Esophagus (tissue), 2 donors: ENCODE measurements at regions not wholly inside any gene's neighbourhood (a gene's known extent, or its start where the extent isn't known, plus 50 kb on each side); places are given as distances from the start of the nearest gene placed in this dataset.

Source experiments
- H3K27ac ChIP-seq, 2 donors: one replicate each; pipeline ENCODE4 v1.5.1; 2013; ENCODE audit warnings: low read depth in 2 of 2, mild to moderate bottlenecking in 2 of 2, inconsistent platforms in 1 of 2, low read length in 1 of 2, moderate library complexity in 1 of 2
- H3K27me3 ChIP-seq, 2 donors: one replicate each; pipeline ENCODE4 v1.6.1; 2013; ENCODE audit warnings: low read length in 2 of 2, control low read depth in 1 of 2, mild to moderate bottlenecking in 1 of 2; ENCODE audit not compliant: insufficient read depth in 2 of 2, control insufficient read depth in 1 of 2
- H3K36me3 ChIP-seq, 2 donors: one replicate each; pipeline ENCODE4 v1.6.1; 2013; ENCODE audit warnings: low read length in 1 of 2; ENCODE audit not compliant: control insufficient read depth in 2 of 2, insufficient read depth in 2 of 2
- H3K4me1 ChIP-seq, 2 donors: one replicate each; pipeline ENCODE4 v1.6.1; 2013; ENCODE audit warnings: low read length in 1 of 2; ENCODE audit not compliant: control insufficient read depth in 2 of 2, insufficient read depth in 2 of 2
- H3K4me3 ChIP-seq, 2 donors: one replicate each; pipeline ENCODE4 v1.5.1; 2013; ENCODE audit warnings: low read length in 2 of 2, mild to moderate bottlenecking in 2 of 2, low read depth in 1 of 2, moderate library complexity in 1 of 2
- H3K9me3 ChIP-seq, 2 donors: one replicate each; pipeline ENCODE4 v1.6.1; 2013; ENCODE audit warnings: mild to moderate bottlenecking in 2 of 2, low read depth in 1 of 2, low read length in 1 of 2, moderate library complexity in 1 of 2; ENCODE audit not compliant: control insufficient read depth in 2 of 2, insufficient read depth in 1 of 2
- WGBS, 2 donors: extraction: QIAGEN DNeasy Blood & Tissue Kit; methylation state at CpG; one replicate each; pipeline ENCODE4 v1.1.7; 2013; 5-methylcytosine and 5-hydroxymethylcytosine counted together
- donor health status: healthy with polysubstance abuse.
- donor health status: Bipolar disorder and iron deficiency.

GRCh38 chr15:89391685-89392257 lies 57.1 kb upstream of the POLG start:
- H3K4me3 ChIP-seq, result no peak overlapping the region
- no peaks in the 10 kb centered on the region for H3K36me3 ChIP-seq
- no peaks in the 10 kb centered on the region for H3K27me3 ChIP-seq
- no peak overlapping the region for H3K27ac ChIP-seq
- no peaks in the 10 kb centered on the region for H3K4me1 ChIP-seq
- H3K9me3 ChIP-seq, result no peaks in the 10 kb centered on the region
- WGBS, 2 donors, result 66 to 69% methylated on average over 12 of the region's 12 CpGs

GRCh38 chr15:89389841-89390603 lies 55.4 kb upstream of the POLG start:
- 72 to 79% methylated on average over 19 of the region's 19 CpGs for WGBS, 2 donors
- Histone ChIP-seq H3K27me3 (no peaks in the 10 kb centered on the region), H3K4me3 (no peak overlapping the region), H3K4me1 (no peaks in the 10 kb centered on the region), H3K9me3 (no peaks in the 10 kb centered on the region), H3K36me3 (no peaks in the 10 kb centered on the region), H3K27ac (no peak overlapping the region)

- H3K4me1 ChIP-seq, result peaks cover 0 to 3% of the 10 kb centered on the region in 2 donors
- H3K9me3 ChIP-seq, result no peaks in the 10 kb centered on the region
- H3K36me3 ChIP-seq, result no peaks in the 10 kb centered on the region
- H3K27ac ChIP-seq, result no peak overlapping the region
- 88 to 90% methylated on average over 12 of the region's 12 CpGs for WGBS, 2 donors
- H3K27me3 ChIP-seq, result no peaks in the 10 kb centered on the region
- H3K4me3 ChIP-seq, result no peak overlapping the region
Observed at GRCh38 chr15:89387140-89387903, 52.7 kb upstream of the POLG start.

GRCh38 chr15:89385596-89386331 lies 51.1 kb upstream of the POLG start:
- H3K27ac ChIP-seq, result no peak overlapping the region
- H3K36me3 ChIP-seq, result no peaks in the 10 kb centered on the region
- no peak overlapping the region for H3K4me3 ChIP-seq
- peaks cover 0 to 3% of the 10 kb centered on the region in 2 donors for H3K27me3 ChIP-seq
- H3K4me1 ChIP-seq, result peaks cover 0 to 3% of the 10 kb centered on the region in 2 donors
- H3K9me3 ChIP-seq, result no peaks in the 10 kb centered on the region
- 88 to 91% methylated on average over 10 of the region's 10 CpGs for WGBS, 2 donors
